HepG2 (cell line): ENCODE measurements at regions not wholly inside any gene's neighbourhood (a gene's known extent, or its start where the extent isn't known, plus 50 kb on each side); places are given as distances from the start of the nearest gene placed in this dataset.

Experiments used
- ATAC-seq: fragments of 200-7000 bp; cut with Tn5 transposase; 3 replicates; pipeline ENCODE4 v1.9.1; 2020; ENCODE audit warnings: mild to moderate bottlenecking, moderate library complexity
- BruUV-seq: library from RNA; stranded (reverse); fragments of 400-500 nt; replicated peaks from 2 replicates; lab custom pipeline; 2021; lab: Mats Ljungman, UMichigan
- CTCF ChIA-PET: fragments of 300-600 bp; formaldehyde crosslinking; extraction: SDS; loops from one replicate; lab custom pipeline; 2021; ENCODE audit warnings: low total read pairs, inconsistent platforms, low intra/inter-chr PET ratio; lab: Yijun Ruan, JAX
- POLR2A ChIA-PET: fragments of 350-600 bp; sonication (Branson Sonifier 250); formaldehyde crosslinking; loops from one replicate; lab custom pipeline; 2020; ENCODE audit warnings: antibody characterized with exemption, inconsistent platforms; lab: Yijun Ruan, JAX
- DNase-seq: peaks from one replicate; pipeline ENCODE4 v3.0.0-alpha.2; 2015; ENCODE audit warnings: low spot score
- FAIRE-seq: peaks from 3 replicates; lab custom pipeline; 2011; peaks lifted over from hg19 to GRCh38; lab: Jason Lieb, UNC
- H2AFZ ChIP-seq: one replicate; pipeline ENCODE4 v1.6.1; 2011; ENCODE audit warnings: low read length, inconsistent platforms
- H3K27ac ChIP-seq: fragments of 300-600 bp; 3 replicates; pipeline ENCODE4 v1.8.0; 2011; ENCODE audit warnings: mixed run types, mild to moderate bottlenecking, mixed read lengths, low read length, inconsistent platforms; ENCODE audit not compliant: insufficient read depth; ENCODE audit errors: extremely low read length
- H3K27me3 ChIP-seq, 2 experiments: fragments of 200-600 bp in 1 of 2; 2 replicates in 1 of 2; 3 replicates in 1 of 2; pipeline versions ENCODE4 v1.6.0 to v1.8.0; 2011; ENCODE audit warnings: low read length in 2 of 2, mild to moderate bottlenecking in 2 of 2, moderate library complexity in 2 of 2, inconsistent platforms in 1 of 2; ENCODE audit not compliant: insufficient read depth in 2 of 2, control insufficient read depth in 1 of 2
- H3K36me3 ChIP-seq, 2 experiments: fragments of 200-600 bp in 1 of 2; replicated peaks in 1 of 2; 2 replicates in 1 of 2; 3 replicates in 1 of 2; pipeline versions ENCODE4 v1.5.1 to v1.8.0; 2011; ENCODE audit warnings: low read length in 2 of 2, inconsistent platforms in 1 of 2; ENCODE audit not compliant: insufficient read depth in 2 of 2, control insufficient read depth in 1 of 2
- H3K4me1 ChIP-seq: 2 replicates; pipeline ENCODE4 v1.5.1; 2012; ENCODE audit warnings: low read length, inconsistent platforms; ENCODE audit not compliant: insufficient read depth
- H3K4me2 ChIP-seq: 2 replicates; pipeline ENCODE4 v1.6.0; 2011; ENCODE audit warnings: low read depth, low read length, inconsistent platforms
- H3K4me3 ChIP-seq, 3 experiments: fragments of 200-600 bp in 1 of 3; sonication (generic), shearing (Covaris generic) in 1 of 3; replicated peaks in 1 of 3; 2 replicates each; pipeline ENCODE4 v1.5.1; 2011 to 2016; ENCODE audit warnings: low read length in 3 of 3, inconsistent platforms in 2 of 3, low read depth in 2 of 3, mild to moderate bottlenecking in 2 of 3, control low read depth in 1 of 3, mixed read lengths in 1 of 3; ENCODE audit not compliant: insufficient read depth in 1 of 3
- H3K79me2 ChIP-seq: one replicate; pipeline ENCODE4 v1.6.1; 2011; ENCODE audit warnings: low read length, inconsistent platforms; ENCODE audit not compliant: insufficient read depth
- H3K9ac ChIP-seq: 2 replicates; pipeline ENCODE4 v1.6.0; 2011; ENCODE audit warnings: mild to moderate bottlenecking, low read depth, low read length, inconsistent platforms; ENCODE audit not compliant: insufficient read depth
- H3K9me3 ChIP-seq: 2 replicates; pipeline ENCODE4 v1.5.1; 2012; ENCODE audit warnings: mild to moderate bottlenecking, low read length
- H4K20me1 ChIP-seq: 2 replicates; pipeline ENCODE4 v1.6.0; 2011; ENCODE audit warnings: inconsistent platforms, mild to moderate bottlenecking, low read length, moderate library complexity; ENCODE audit not compliant: insufficient read depth
- BORCS8-MEF2B ChIP-seq: sonication (generic); formaldehyde crosslinking; IDR thresholded peaks from 2 replicates; pipeline ENCODE4 v1.8.0; 2022; ENCODE audit warnings: mild to moderate bottlenecking, missing genetic modification reagents
- FOXP1 ChIP-seq, 2 experiments: fragments of 450-650 bp in 1 of 2; IDR thresholded peaks; 2 replicates each; pipeline ENCODE4 v1.6.1; 2017 to 2018; ENCODE audit warnings: antibody characterized with exemption in 1 of 2
- MAFK ChIP-seq, 2 experiments: IDR thresholded peaks in 1 of 2; conservative IDR thresholded peaks in 1 of 2; 2 replicates each; pipeline ENCODE4 v1.6.1; 2011; ENCODE audit warnings: improper control_type of control experiment in 2 of 2, low read length in 2 of 2
- MBNL3 ChIP-seq: fragments of 250-450 bp; sonication (Bioruptor Pico); conservative IDR thresholded peaks from 2 replicates; pipeline ENCODE4 v1.8.0; 2022; ENCODE audit warnings: mild to moderate bottlenecking, inconsistent platforms
- PHF5A ChIP-seq: IDR thresholded peaks from one replicate; pipeline ENCODE4 v1.6.1; 2018; ENCODE audit warnings: low read depth, missing genetic modification reagents; ENCODE audit not compliant: unreplicated experiment
- SIN3A ChIP-seq: IDR thresholded peaks from 2 replicates; pipeline ENCODE4 v1.6.1; 2011; ENCODE audit warnings: low read depth, mild to moderate bottlenecking, control low read depth, low read length, borderline replicate concordance
- ZBTB37 ChIP-seq: sonication (generic); formaldehyde crosslinking; IDR thresholded peaks from 2 replicates; pipeline ENCODE4 v1.4.0; 2020; ENCODE audit warnings: mild to moderate bottlenecking, missing genetic modification reagents
- ZFP36L2 ChIP-seq: sonication (generic); formaldehyde crosslinking; IDR thresholded peaks from 2 replicates; pipeline ENCODE4 v1.4.0; 2020; ENCODE audit warnings: missing genetic modification reagents
- ZNF24 ChIP-seq: fragments of 450-650 bp; IDR thresholded peaks from 2 replicates; pipeline ENCODE4 v1.6.1; 2017; ENCODE audit warnings: antibody characterized with exemption, mild to moderate bottlenecking
- ZNF335 ChIP-seq: sonication (generic); formaldehyde crosslinking; IDR thresholded peaks from 2 replicates; pipeline ENCODE4 v1.4.0; 2020; ENCODE audit warnings: missing genetic modification reagents
- ZNF343 ChIP-seq: sonication (generic); formaldehyde crosslinking; IDR thresholded peaks from 2 replicates; pipeline ENCODE4 v1.4.0; 2020; ENCODE audit warnings: mild to moderate bottlenecking, missing genetic modification reagents
- ZNF496 ChIP-seq: sonication (generic); formaldehyde crosslinking; IDR thresholded peaks from 2 replicates; pipeline ENCODE4 v1.8.1; 2023; ENCODE audit warnings: mild to moderate bottlenecking, moderate library complexity, missing genetic modification reagents; ENCODE audit not compliant: insufficient replicate concordance
- ZNF687 ChIP-seq: sonication (generic); formaldehyde crosslinking; IDR thresholded peaks from 2 replicates; pipeline ENCODE4 v1.5.1; 2020; ENCODE audit warnings: mild to moderate bottlenecking, missing genetic modification reagents, moderate library complexity
- ZNF7 ChIP-seq: IDR thresholded peaks from 2 replicates; pipeline ENCODE4 v1.6.1; 2016; ENCODE audit warnings: missing biosample characterization, missing genetic modification reagents
- WGBS: methylation state at CpG from one replicate; pipeline ENCODE4 v1.1.6; 2017; ENCODE audit warnings: low lambda C conversion rate; 5-methylcytosine and 5-hydroxymethylcytosine counted together
- in situ Hi-C: cut with HindIII; loops from 2 replicates; pipeline ENCODE4 v1.10.0; 2017; ENCODE audit warnings: low pct_unique_long_range_greater_than_20kb; ENCODE audit not compliant: extremely low pct_ligation_motif_present
- intact Hi-C: fragments of 100-400 bp; cut with micrococcal nuclease; formaldehyde crosslinking; loops from one replicate; pipeline ENCODE4 v1.10.0; 2022; ENCODE audit not compliant: unreplicated experiment
- TF ChIP-seq, protein P1 (sequence below): sonication (generic); formaldehyde crosslinking; IDR thresholded peaks from 2 replicates; pipeline ENCODE4 v1.4.0; 2020; ENCODE audit warnings: missing genetic modification reagents
- TF ChIP-seq, protein P2 (sequence below): IDR thresholded peaks from 2 replicates; pipeline ENCODE4 v1.6.1; 2012; ENCODE audit warnings: low read depth, low read length, improper control_type of control experiment

DNA sequence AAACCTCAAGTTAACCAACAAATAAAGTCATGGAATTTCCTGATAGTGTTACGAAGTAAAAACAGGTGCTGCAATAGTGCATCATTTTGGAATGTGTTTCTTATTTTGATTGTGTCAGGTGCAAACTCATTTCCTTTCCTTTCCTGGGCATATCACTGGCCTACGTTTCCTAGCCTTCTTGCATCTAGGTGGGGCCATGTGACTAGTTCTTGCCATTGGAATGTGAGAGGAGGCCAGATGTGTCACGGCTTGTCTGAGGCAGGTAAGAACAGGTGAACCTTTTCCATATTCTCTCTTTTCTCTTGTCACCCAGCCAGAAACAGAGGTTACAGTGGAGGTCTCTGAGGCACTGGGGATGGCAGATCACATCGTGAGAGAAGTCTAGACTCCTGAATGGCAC, 868.0 kb downstream of the RPA4 start (continued):
- TF ChIP-seq, protein P1, sequence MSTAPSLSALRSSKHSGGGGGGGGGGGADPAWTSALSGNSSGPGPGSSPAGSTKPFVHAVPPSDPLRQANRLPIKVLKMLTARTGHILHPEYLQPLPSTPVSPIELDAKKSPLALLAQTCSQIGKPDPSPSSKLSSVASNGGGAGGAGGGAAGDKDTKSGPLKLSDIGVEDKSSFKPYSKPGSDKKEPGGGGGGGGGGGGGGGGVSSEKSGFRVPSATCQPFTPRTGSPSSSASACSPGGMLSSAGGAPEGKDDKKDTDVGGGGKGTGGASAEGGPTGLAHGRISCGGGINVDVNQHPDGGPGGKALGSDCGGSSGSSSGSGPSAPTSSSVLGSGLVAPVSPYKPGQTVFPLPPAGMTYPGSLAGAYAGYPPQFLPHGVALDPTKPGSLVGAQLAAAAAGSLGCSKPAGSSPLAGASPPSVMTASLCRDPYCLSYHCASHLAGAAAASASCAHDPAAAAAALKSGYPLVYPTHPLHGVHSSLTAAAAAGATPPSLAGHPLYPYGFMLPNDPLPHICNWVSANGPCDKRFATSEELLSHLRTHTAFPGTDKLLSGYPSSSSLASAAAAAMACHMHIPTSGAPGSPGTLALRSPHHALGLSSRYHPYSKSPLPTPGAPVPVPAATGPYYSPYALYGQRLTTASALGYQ (CRISPR knock-in tag): no peak
- TF ChIP-seq ZNF343: no peak
- no peak for TF ChIP-seq FOXP1 (IDR thresholded peaks at IDR 0.05)
- no peak for TF ChIP-seq FOXP1 (CRISPR knock-in tag; IDR thresholded peaks at IDR 0.05)
- TF ChIP-seq MAFK (conservative IDR thresholded peaks at IDR 0.05 in 1 of 2, IDR thresholded peaks at IDR 0.05 in 1 of 2; ENCODE audit: low read length in 2 of 2): no peak
- no peak for TF ChIP-seq ZNF496
- no peak for TF ChIP-seq SIN3A
- no peak for TF ChIP-seq ZNF335 (CRISPR knock-in tag)

- Histone ChIP-seq H3K4me2 (no peak overlapping the region), H3K27ac (no peak overlapping the region), H3K36me3 (no peaks in the 10 kb centered on the region), H2AFZ (no peak overlapping the region), H3K79me2 (no peaks in the 10 kb centered on the region), H4K20me1 (no peaks in the 10 kb centered on the region), H3K9ac (no peak overlapping the region), H3K27me3 (no peaks in the 10 kb centered on the region), H3K4me1 (no peaks in the 10 kb centered on the region), H3K9me3 (no peaks in the 10 kb centered on the region), H3K4me3 (no peak overlapping the region)
- no peak for FAIRE-seq
- no peak for DNase-seq
- ChIA-PET POLR2A (no interaction called here), CTCF (no interaction called here)
- 3% methylated on average over 5 of the region's 5 CpGs for WGBS
- in situ Hi-C loops: no loop called here
- no peak for ATAC-seq
- intact Hi-C loops: no loop called here
- BruUV-seq: no TSS peak
- TF ChIP-seq ZNF24 (no peak), ZNF687 (CRISPR knock-in tag) (no peak), MBNL3 (no peak), ZFP36L2 (CRISPR knock-in tag) (no peak), BORCS8-MEF2B (no peak), ZNF7 (CRISPR knock-in tag) (no peak), ZBTB37 (CRISPR knock-in tag) (no peak), PHF5A (CRISPR knock-in tag) (no peak)
- TF ChIP-seq, protein P2, sequence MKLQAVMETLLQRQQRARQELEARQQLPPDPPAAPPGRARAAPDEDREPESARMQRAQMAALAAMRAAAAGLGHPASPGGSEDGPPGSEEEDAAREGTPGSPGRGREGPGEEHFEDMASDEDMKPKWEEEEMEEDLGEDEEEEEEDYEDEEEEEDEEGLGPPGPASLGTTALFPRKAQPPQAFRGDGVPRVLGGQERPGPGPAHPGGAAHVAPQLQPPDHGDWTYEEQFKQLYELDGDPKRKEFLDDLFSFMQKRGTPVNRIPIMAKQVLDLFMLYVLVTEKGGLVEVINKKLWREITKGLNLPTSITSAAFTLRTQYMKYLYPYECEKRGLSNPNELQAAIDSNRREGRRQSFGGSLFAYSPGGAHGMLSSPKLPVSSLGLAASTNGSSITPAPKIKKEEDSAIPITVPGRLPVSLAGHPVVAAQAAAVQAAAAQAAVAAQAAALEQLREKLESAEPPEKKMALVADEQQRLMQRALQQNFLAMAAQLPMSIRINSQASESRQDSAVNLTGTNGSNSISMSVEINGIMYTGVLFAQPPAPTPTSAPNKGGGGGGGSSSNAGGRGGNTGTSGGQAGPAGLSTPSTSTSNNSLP: no peak
Measured at GRCh38 chrX:97756879-97757278, 873.2 kb downstream of the RPA4 start.
